ENCODE measurements at regions not wholly inside any gene's neighbourhood (a gene's known extent, or its start where the extent isn't known, plus 50 kb on each side); places are given as distances from the start of the nearest gene placed in this dataset.

GRCh38 chr9:19985081-19985480 is 196.2 kb upstream of the SLC24A2 start:
- no peak overlapping the region for H2BK5ac ChIP-seq (ENCODE audit: low read depth, low read length, poor library complexity, severe bottlenecking)
- H3K4me3 ChIP-seq (ENCODE audit: insufficient read depth, low read depth, low read length) = no peak overlapping the region
- H2BK20ac ChIP-seq (ENCODE audit: low read depth, low read length) = no peak overlapping the region
- no peak overlapping the region for H3K14ac ChIP-seq (replicated peaks; ENCODE audit: low read depth, low read length)
- H4K8ac ChIP-seq (ENCODE audit: low read depth in 2 of 2, low read length in 2 of 2) = no peak overlapping the region
- no peak overlapping the region for H3K23ac ChIP-seq (ENCODE audit: low read depth, low read length)
- no TSS peak for BruUV-seq (replicated peaks)
- no peak overlapping the region for H2AK9ac ChIP-seq (replicated peaks; ENCODE audit: low read depth, low read length, poor library complexity)
- no peak overlapping the region for H2BK15ac ChIP-seq (ENCODE audit: low read depth, low read length)
- no peak overlapping the region for H3K9ac ChIP-seq (ENCODE audit: low read depth, low read length)
- no peak overlapping the region for H2BK120ac ChIP-seq (ENCODE audit: low read depth, low read length)
- WGBS, 2 experiments (ENCODE audit: extremely low coverage in 2 of 2, insufficient read length in 1 of 2) = no CpG with 5 or more reads among the region's 1 CpG
- no peak overlapping the region for H3K4ac ChIP-seq (ENCODE audit: low read depth, low read length)
- H3K27ac ChIP-seq (ENCODE audit: insufficient read depth, low read length) = no peak overlapping the region
- H3K56ac ChIP-seq (ENCODE audit: extremely low read depth, insufficient read depth, low read length) = no peak overlapping the region
- H2AFZ ChIP-seq (replicated peaks; ENCODE audit: low read length, poor library complexity) = no peak overlapping the region
- DNase-seq (no peak), ATAC-seq (ENCODE audit: low read depth) (no peak)
- H4K5ac ChIP-seq (ENCODE audit: low read depth, low read length) = no peak overlapping the region
- POLR2A ChIA-PET (ENCODE audit: unreplicated experiment) = no interaction called here
- CTCF ChIA-PET = no interaction called here
- no peak overlapping the region for H2AK5ac ChIP-seq (ENCODE audit: low read depth, low read length)
- no peaks in the 10 kb centered on the region for H4K20me1 ChIP-seq (ENCODE audit: insufficient read depth, low read length)
- no peak overlapping the region for H3K18ac ChIP-seq (ENCODE audit: low read depth, low read length)
- intact Hi-C loops (cut with micrococcal nuclease) = no loop called here
- H3K36me3 ChIP-seq (ENCODE audit: control insufficient read depth, insufficient read depth, low read length) = no peaks in the 10 kb centered on the region
- H3K27me3 ChIP-seq (ENCODE audit: control insufficient read depth, insufficient read depth, low read length) = peaks cover 13% of the 10 kb centered on the region; the same call in 1 of the 2 replicates
- in situ Hi-C loops (cut with MboI; ENCODE audit: low sequenced_read_pairs) = no loop called here
- TF ChIP-seq ELK1 (IDR thresholded peaks at IDR 0.05; ENCODE audit: borderline replicate concordance, low read depth, low read length) = no peak
- no peak for TF ChIP-seq USF2 (IDR thresholded peaks at IDR 0.05; ENCODE audit: low read depth, low read length)
- TF ChIP-seq MAFK (IDR thresholded peaks at IDR 0.05; ENCODE audit: low read depth, low read length) = no peak
- TF ChIP-seq CTCF (conservative IDR thresholded peaks at IDR 0.05; ENCODE audit: low read depth, low read length) = no peak
- no peak for TF ChIP-seq NFE2L2 (IDR thresholded peaks at IDR 0.05; ENCODE audit: low read depth, low read length)
- no peak for TF ChIP-seq RFX5 (IDR thresholded peaks at IDR 0.05; ENCODE audit: low read depth, low read length)
- no peak for TF ChIP-seq RCOR1 (IDR thresholded peaks at IDR 0.05; ENCODE audit: insufficient replicate concordance, low read length)
- no peak for TF ChIP-seq RAD21 (IDR thresholded peaks at IDR 0.05; ENCODE audit: low read length)
- TF ChIP-seq SMC3 (IDR thresholded peaks at IDR 0.05; ENCODE audit: low read depth, low read length) = no peak
- TF ChIP-seq MAZ (IDR thresholded peaks at IDR 0.05; ENCODE audit: borderline replicate concordance, low read depth, low read length) = no peak
- TF ChIP-seq FOS (IDR thresholded peaks at IDR 0.05; ENCODE audit: low read depth, low read length) = no peak
- no peak for TF ChIP-seq MXI1 (IDR thresholded peaks at IDR 0.05; ENCODE audit: borderline replicate concordance, low read depth, low read length)
- TF ChIP-seq BHLHE40 (IDR thresholded peaks at IDR 0.05; ENCODE audit: low read depth, low read length) = no peak
- TF ChIP-seq POLR2A (IDR thresholded peaks at IDR 0.05; ENCODE audit: low read depth, low read length) = no peak
- no peak for TF ChIP-seq CEBPB (IDR thresholded peaks at IDR 0.05; ENCODE audit: low read depth, low read length)
- TF ChIP-seq CHD1 (IDR thresholded peaks at IDR 0.05; ENCODE audit: low read depth, low read length) = no peak
- H4K91ac ChIP-seq (ENCODE audit: insufficient read depth, low read depth, low read length) = no peak overlapping the region
- no peaks in the 10 kb centered on the region for H3K4me1 ChIP-seq (ENCODE audit: control insufficient read depth, insufficient read depth, low read length)
- H3K4me2 ChIP-seq (ENCODE audit: low read depth, low read length) = no peak overlapping the region
- H3K9me1 ChIP-seq (ENCODE audit: insufficient read depth, low read length) = no peaks in the 10 kb centered on the region
- dilution Hi-C loops (cut with HindIII; ENCODE audit: low sequenced_read_pairs, unreplicated experiment) = no loop called here
- no peaks in the 10 kb centered on the region for H3K79me1 ChIP-seq (ENCODE audit: low read depth in 1 of 2, low read length in 2 of 2)
- no peaks in the 10 kb centered on the region for H3K9me3 ChIP-seq (ENCODE audit: control insufficient read depth, insufficient read depth, low read length)
